B cell (primary cell): ENCODE measurements at regions not wholly inside any gene's neighbourhood (a gene's known extent, or its start where the extent isn't known, plus 50 kb on each side); places are given as distances from the start of the nearest gene placed in this dataset.

Experiments
- ATAC-seq: fragments of 200-7000 bp; cut with Tn5 transposase; one replicate; pipeline ENCODE4 v1.10.0; 2021; ENCODE audit warnings: low read depth, mild to moderate bottlenecking, moderate number of reproducible peaks, moderate library complexity
- CTCF ChIA-PET: fragments of 350-600 bp; sonication (Branson Sonifier 250); formaldehyde crosslinking; loops from one replicate; lab custom pipeline; 2021; ENCODE audit warnings: antibody characterized with exemption, inconsistent platforms; lab: Charles Lee
- POLR2A ChIA-PET: fragments of 350-600 bp; sonication (Branson Sonifier 250); formaldehyde crosslinking; loops from one replicate; lab custom pipeline; 2021; ENCODE audit warnings: antibody characterized with exemption; lab: Charles Lee
- DNase-seq: peaks from one replicate; pipeline ENCODE4 v3.0.0; 2013
- H2AFZ ChIP-seq: 2 replicates; pipeline ENCODE4 v1.6.1; 2012; ENCODE audit warnings: mild to moderate bottlenecking, low read depth, low read length; ENCODE audit not compliant: insufficient read depth, poor library complexity, severe bottlenecking
- H3K27ac ChIP-seq, 2 donors: 1 replicate in 1 of 2; 2 replicates in 1 of 2; pipeline ENCODE4 v1.5.1; 2012 to 2013; ENCODE audit warnings: low read length in 2 of 2, mild to moderate bottlenecking in 2 of 2, moderate library complexity in 1 of 2
- H3K27me3 ChIP-seq, 4 experiments: fragments of 200-600 bp in 1 of 4; sonication (generic) in 1 of 4; replicated peaks in 1 of 4; 1 replicate in 2 of 4; 2 replicates in 2 of 4; pipeline versions ENCODE4 v1.6.1 to v1.7.0; 2013 to 2016; ENCODE audit warnings: low read length in 3 of 4, mild to moderate bottlenecking in 2 of 4, mixed read lengths in 1 of 4, moderate library complexity in 1 of 4; ENCODE audit not compliant: insufficient read depth in 4 of 4, control insufficient read depth in 3 of 4; ENCODE audit errors: control extremely low read depth in 1 of 4
- H3K36me3 ChIP-seq, 2 experiments: replicated peaks in 1 of 2; 1 replicate in 1 of 2; 2 replicates in 1 of 2; pipeline versions ENCODE4 v1.6.1 to v1.7.1; 2013; ENCODE audit warnings: low read length in 1 of 2; ENCODE audit not compliant: insufficient read depth in 2 of 2, control insufficient read depth in 1 of 2; ENCODE audit errors: control extremely low read depth in 1 of 2, extremely low read depth in 1 of 2
- H3K4me1 ChIP-seq, 2 donors: fragments of 200-600 bp in 1 of 2; sonication (generic) in 1 of 2; 1 replicate in 1 of 2; 2 replicates in 1 of 2; pipeline versions ENCODE4 v1.5.1 to v1.6.1; 2013 to 2017; ENCODE audit warnings: low read length in 2 of 2; ENCODE audit not compliant: control insufficient read depth in 2 of 2, insufficient read depth in 2 of 2
- H3K4me2 ChIP-seq: replicated peaks from 2 replicates; pipeline ENCODE3; 2012; ENCODE audit warnings: mild to moderate bottlenecking, low read depth, low read length; ENCODE audit not compliant: poor library complexity, severe bottlenecking
- H3K4me3 ChIP-seq, 5 experiments: fragments of 200-600 bp in 1 of 5; sonication (generic) in 1 of 5; 1 replicate in 3 of 5; 2 replicates in 2 of 5; pipeline versions ENCODE4 v1.5.1 to v1.7.0; 2011 to 2016; ENCODE audit warnings: low read length in 4 of 5, mild to moderate bottlenecking in 4 of 5, low read depth in 2 of 5, control low read depth in 1 of 5, moderate library complexity in 1 of 5; ENCODE audit not compliant: insufficient read depth in 1 of 5; ENCODE audit errors: control extremely low read depth in 1 of 5, extremely low read depth in 1 of 5
- H3K79me2 ChIP-seq: fragments of 200-600 bp; sonication (generic); one replicate; pipeline ENCODE4 v1.6.0; 2016; ENCODE audit warnings: low read length; ENCODE audit not compliant: control insufficient read depth, insufficient read depth
- H3K9ac ChIP-seq: fragments of 200-600 bp; sonication (generic); 2 replicates; pipeline ENCODE4 v1.6.1; 2017; ENCODE audit warnings: mild to moderate bottlenecking, low read length, moderate library complexity
- H3K9me3 ChIP-seq, 3 donors: one replicate each; pipeline versions ENCODE4 v1.6.1 to v1.7.1; 2013; ENCODE audit warnings: low read length in 2 of 3; ENCODE audit not compliant: control insufficient read depth in 2 of 3, insufficient read depth in 1 of 3; ENCODE audit errors: control extremely low read depth in 1 of 3
- H4K20me1 ChIP-seq: 2 replicates; pipeline ENCODE4 v1.6.0; 2012; ENCODE audit warnings: mild to moderate bottlenecking, low read length; ENCODE audit not compliant: insufficient read depth, control insufficient read depth, poor library complexity, severe bottlenecking
- H3K27ac Mint-ChIP-seq: one replicate; pipeline ENCODE4 v1.8.0; 2021; ENCODE audit warnings: mixed read lengths
- H3K27me3 Mint-ChIP-seq: one replicate; pipeline ENCODE4 v1.8.0; 2021; ENCODE audit warnings: mixed read lengths
- H3K4me1 Mint-ChIP-seq: one replicate; pipeline ENCODE4 v1.8.0; 2021; ENCODE audit warnings: mixed read lengths
- H3K4me3 Mint-ChIP-seq: one replicate; pipeline ENCODE4 v1.8.0; 2021; ENCODE audit warnings: mixed read lengths
- H3K9me3 Mint-ChIP-seq: one replicate; pipeline ENCODE4 v1.8.0; 2022; ENCODE audit warnings: mixed read lengths; ENCODE audit not compliant: insufficient read depth
- CTCF ChIP-seq: fragments of 200-600 bp; IDR thresholded peaks from one replicate; pipeline ENCODE4 v1.8.0; 2022; ENCODE audit warnings: antibody characterized with exemption, mild to moderate bottlenecking
- EZH2 ChIP-seq: IDR thresholded peaks from 2 replicates; pipeline ENCODE4 v1.6.1; 2012; ENCODE audit warnings: borderline replicate concordance, low read depth, mild to moderate bottlenecking, moderate library complexity, low read length; ENCODE audit not compliant: insufficient read depth, poor library complexity, severe bottlenecking
- WGBS: methylation state at CpG from one replicate; pipeline ENCODE4 v1.1.5; 2013; ENCODE audit warnings: missing lambda C conversion rate; ENCODE audit not compliant: insufficient coverage; 5-methylcytosine and 5-hydroxymethylcytosine counted together
- intact Hi-C: fragments of 100-400 bp; cut with micrococcal nuclease; formaldehyde crosslinking; loops from one replicate; pipeline ENCODE4 v1.10.0; 2022

DNA sequence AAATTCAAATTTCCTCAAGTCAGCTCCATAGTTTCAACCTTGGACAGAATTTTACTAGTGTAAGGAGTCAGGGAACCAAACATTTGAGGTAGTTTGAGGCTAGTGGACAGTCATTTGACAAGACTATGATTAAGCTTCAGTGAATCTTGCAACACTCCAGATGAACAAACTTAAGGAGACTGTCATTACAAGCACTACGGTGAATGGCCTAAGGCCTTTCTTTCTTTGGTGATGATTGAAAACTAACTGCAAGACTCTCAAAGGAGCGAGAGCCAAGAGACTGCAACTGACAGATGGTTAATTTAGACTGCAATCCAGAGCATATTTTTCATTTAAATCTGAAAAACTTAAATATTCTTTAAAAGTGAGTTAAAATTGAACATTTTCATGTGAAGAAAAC lies 272.3 kb upstream of the NECTIN3 start:
- H4K20me1 ChIP-seq, result no peaks in the 10 kb centered on the region
- no peak for DNase-seq
- no peak overlapping the region for H3K27ac ChIP-seq
- no peaks in the 10 kb centered on the region for H3K36me3 ChIP-seq
- ChIA-PET CTCF (no interaction called here), POLR2A (no interaction called here)
- Mint-ChIP-seq H3K27me3 (no peaks in the 10 kb centered on the region), H3K4me1 (no peaks in the 10 kb centered on the region), H3K27ac (no peak overlapping the region), H3K9me3 (no peaks in the 10 kb centered on the region), H3K4me3 (no peak overlapping the region)
- H3K9ac ChIP-seq, result no peak overlapping the region
- H3K4me3 ChIP-seq, result no peak overlapping the region
- no peaks in the 10 kb centered on the region for H3K27me3 ChIP-seq
- no peak overlapping the region for H3K4me2 ChIP-seq
- H2AFZ ChIP-seq, result no peak overlapping the region
- intact Hi-C loops, result no loop called here
- TF ChIP-seq EZH2 (no peak), CTCF (no peak)
- ATAC-seq, result no peak
- H3K4me1 ChIP-seq, result no peaks in the 10 kb centered on the region
- no peaks in the 10 kb centered on the region for H3K79me2 ChIP-seq
- 100% methylated on average over 1 of the region's 2 CpGs for WGBS
- no peaks in the 10 kb centered on the region for H3K9me3 ChIP-seq

GRCh38 chr3:110804856-110805255 lies 266.8 kb upstream of the NECTIN3 start:
- no peak overlapping the region for H3K27ac ChIP-seq
- no peaks in the 10 kb centered on the region for H4K20me1 ChIP-seq
- no peaks in the 10 kb centered on the region for H3K79me2 ChIP-seq
- no peaks in the 10 kb centered on the region for H3K27me3 Mint-ChIP-seq
- intact Hi-C loops, result no loop called here
- no peak overlapping the region for H3K27ac Mint-ChIP-seq
- ATAC-seq (no peak), DNase-seq (no peak)
- TF ChIP-seq EZH2 (no peak), CTCF (no peak)
- POLR2A ChIA-PET, result no interaction called here
- no peak overlapping the region for H3K4me3 ChIP-seq
- H3K27me3 ChIP-seq, result no peaks in the 10 kb centered on the region
- WGBS, result 80% methylated on average over 1 of the region's 2 CpGs
- H3K4me2 ChIP-seq, result no peak overlapping the region
- no peaks in the 10 kb centered on the region for H3K4me1 ChIP-seq
- no peaks in the 10 kb centered on the region for H3K9me3 ChIP-seq
- no peak overlapping the region for H3K4me3 Mint-ChIP-seq
- CTCF ChIA-PET, result no interaction called here
- H2AFZ ChIP-seq, result no peak overlapping the region
- H3K4me1 Mint-ChIP-seq, result no peaks in the 10 kb centered on the region
- no peaks in the 10 kb centered on the region for H3K36me3 ChIP-seq
- no peaks in the 10 kb centered on the region for H3K9me3 Mint-ChIP-seq
- H3K9ac ChIP-seq, result no peak overlapping the region
